Embryonic facial prominence (tissue), 1 donor: ENCODE measurements at regions not wholly inside any gene's neighbourhood (a gene's known extent, or its start where the extent isn't known, plus 50 kb on each side); places are given as distances from the start of the nearest gene placed in this dataset.

ENCODE experiments used
- DNase-seq: peaks from one replicate; pipeline ENCODE4 v3.0.0-alpha.2; 2016; ENCODE audit errors: extremely low spot score

- no peak for DNase-seq
These were observed 184.1 kb upstream of the IVNS1ABP start for GRCh38 chr1:185501099-185501498.

GRCh38 chr1:185500001-185500626 is 183.1 kb upstream of the IVNS1ABP start:
- no peak for DNase-seq

- DNase-seq, result no peak
These were observed 181.2 kb upstream of the IVNS1ABP start for GRCh38 chr1:185498207-185498606.

GRCh38 chr1:185497177-185497576 is 180.1 kb upstream of the IVNS1ABP start:
- DNase-seq, result no peak

GRCh38 chr1:185495898-185496297 is 178.9 kb upstream of the IVNS1ABP start:
- DNase-seq, result no peak

- DNase-seq, result no peak
These were observed 178.0 kb upstream of the IVNS1ABP start for GRCh38 chr1:185495007-185495406.

GRCh38 chr1:185492089-185492825 is 175.2 kb upstream of the IVNS1ABP start:
- no peak for DNase-seq

- DNase-seq, result no peak
These were observed 174.6 kb upstream of the IVNS1ABP start for GRCh38 chr1:185491604-185492003.

- DNase-seq, result no peak
These were observed 173.9 kb upstream of the IVNS1ABP start for GRCh38 chr1:185490924-185491323.

GRCh38 chr1:185489406-185489805 is 172.4 kb upstream of the IVNS1ABP start:
- DNase-seq, result no peak

- DNase-seq, result no peak
These were observed 171.8 kb upstream of the IVNS1ABP start for GRCh38 chr1:185488808-185489207.

- no peak for DNase-seq
These were observed 170.9 kb upstream of the IVNS1ABP start for GRCh38 chr1:185487936-185488335.

- no peak for DNase-seq
These were observed 170.0 kb upstream of the IVNS1ABP start for GRCh38 chr1:185487026-185487425.

GRCh38 chr1:185486346-185486745 is 169.3 kb upstream of the IVNS1ABP start:
- no peak for DNase-seq

- DNase-seq, result no peak
These were observed 166.8 kb upstream of the IVNS1ABP start for GRCh38 chr1:185483664-185484450.

- DNase-seq, result no peak
These were observed 166.2 kb upstream of the IVNS1ABP start for GRCh38 chr1:185483217-185483616.

GRCh38 chr1:185480545-185480944 is 163.5 kb upstream of the IVNS1ABP start:
- no peak for DNase-seq

- DNase-seq, result no peak
These were observed 162.8 kb upstream of the IVNS1ABP start for GRCh38 chr1:185479796-185480195.

GRCh38 chr1:185478877-185479276 is 161.8 kb upstream of the IVNS1ABP start:
- no peak for DNase-seq

- no peak for DNase-seq
These were observed 160.9 kb upstream of the IVNS1ABP start for GRCh38 chr1:185477638-185478580.

GRCh38 chr1:185474440-185475149 is 157.6 kb upstream of the IVNS1ABP start:
- no peak for DNase-seq
